Smooth muscle cell (in vitro differentiated cells): ENCODE measurements at regions not wholly inside any gene's neighbourhood (a gene's known extent, or its start where the extent isn't known, plus 50 kb on each side); places are given as distances from the start of the nearest gene placed in this dataset.

Source experiments
- DNase-seq: peaks from one replicate; lab custom pipeline; 2025; ENCODE audit not compliant: unreplicated experiment; lab: John Stamatoyannopoulos, UW
- H2AFZ ChIP-seq: fragments of 200-600 bp; sonication (generic); 2 replicates; pipeline ENCODE4 v1.6.0; 2016; ENCODE audit warnings: antibody characterized with exemption, low read depth, mild to moderate bottlenecking
- H3F3A ChIP-seq: fragments of 200-600 bp; sonication (generic); 2 replicates; pipeline ENCODE4 v1.6.0; 2017; ENCODE audit warnings: antibody characterized with exemption, low read depth
- H3K27ac ChIP-seq: fragments of 200-600 bp; sonication (generic); 2 replicates; pipeline ENCODE4 v1.5.1; 2016; ENCODE audit warnings: low read depth, mild to moderate bottlenecking
- H3K27me3 ChIP-seq: fragments of 200-600 bp; sonication (generic); 2 replicates; pipeline ENCODE4 v1.6.1; 2016; ENCODE audit warnings: low read depth, mild to moderate bottlenecking
- H3K36me3 ChIP-seq: fragments of 200-600 bp; sonication (generic); 2 replicates; pipeline ENCODE4 v1.5.1; 2016; ENCODE audit warnings: low read depth
- H3K4me1 ChIP-seq: fragments of 200-600 bp; sonication (generic); 2 replicates; pipeline ENCODE4 v1.5.1; 2016; ENCODE audit warnings: low read depth
- H3K4me2 ChIP-seq: fragments of 200-600 bp; sonication (generic); 2 replicates; pipeline ENCODE4 v1.6.0; 2016; ENCODE audit warnings: mild to moderate bottlenecking
- H3K4me3 ChIP-seq: fragments of 200-600 bp; sonication (generic); 2 replicates; pipeline ENCODE4 v1.5.1; 2016; ENCODE audit warnings: mild to moderate bottlenecking
- H3K79me2 ChIP-seq: fragments of 200-600 bp; sonication (generic); 2 replicates; pipeline ENCODE4 v1.6.0; 2016; ENCODE audit warnings: low read depth, mild to moderate bottlenecking
- H3K9ac ChIP-seq: fragments of 200-600 bp; sonication (generic); 2 replicates; pipeline ENCODE4 v1.6.0; 2016; ENCODE audit warnings: low read depth
- H3K9me3 ChIP-seq: fragments of 200-600 bp; sonication (generic); replicated peaks from 2 replicates; pipeline ENCODE4 v1.5.1; 2016; ENCODE audit warnings: low read depth
- H4K20me1 ChIP-seq: fragments of 200-600 bp; sonication (generic); 2 replicates; pipeline ENCODE4 v1.6.0; 2016; ENCODE audit warnings: low read depth
- CTCF ChIP-seq: fragments of 200-600 bp; sonication (generic); IDR thresholded peaks from 2 replicates; pipeline ENCODE4 v1.5.1; 2017; ENCODE audit warnings: borderline replicate concordance, mild to moderate bottlenecking, antibody characterized with exemption; ENCODE audit not compliant: insufficient read depth, poor library complexity, severe bottlenecking
- WGBS: methylation state at CpG from one replicate; pipeline ENCODE4 v1.1.7; 2016; ENCODE audit warnings: low lambda C conversion rate; 5-methylcytosine and 5-hydroxymethylcytosine counted together

- H3F3A ChIP-seq: no peaks in the 10 kb centered on the region
- H3K9ac ChIP-seq: no peak overlapping the region
- no peak overlapping the region for H2AFZ ChIP-seq
- no peaks in the 10 kb centered on the region for H3K27me3 ChIP-seq
- no peak overlapping the region for H3K27ac ChIP-seq
- no peaks in the 10 kb centered on the region for H3K36me3 ChIP-seq
- no peak for DNase-seq
- no peak overlapping the region for H3K4me3 ChIP-seq
- no peaks in the 10 kb centered on the region for H3K79me2 ChIP-seq
- H3K4me2 ChIP-seq: no peak overlapping the region
- no peak for TF ChIP-seq CTCF
- no peaks in the 10 kb centered on the region for H4K20me1 ChIP-seq
- no peaks in the 10 kb centered on the region for H3K9me3 ChIP-seq
- no peaks in the 10 kb centered on the region for H3K4me1 ChIP-seq
Measured at GRCh38 chr4:63105839-63106238, 1303.4 kb downstream of the TECRL start.

- 97% methylated on average over 1 of the region's 1 CpG for WGBS
- Histone ChIP-seq H3K27me3 (no peaks in the 10 kb centered on the region), H3K4me3 (no peak overlapping the region), H3K4me2 (no peak overlapping the region), H3K27ac (no peak overlapping the region), H4K20me1 (no peaks in the 10 kb centered on the region), H3K36me3 (no peaks in the 10 kb centered on the region), H2AFZ (no peak overlapping the region), H3K4me1 (no peaks in the 10 kb centered on the region), H3F3A (no peaks in the 10 kb centered on the region), H3K79me2 (no peaks in the 10 kb centered on the region), H3K9me3 (no peaks in the 10 kb centered on the region), H3K9ac (no peak overlapping the region)
- no peak for TF ChIP-seq CTCF
- DNase-seq: no peak
Measured at GRCh38 chr4:63090641-63091040, 1318.6 kb downstream of the TECRL start.

GRCh38 chr4:63085091-63085490, 1324.2 kb downstream of the TECRL start:
- Histone ChIP-seq H3K9ac (no peak overlapping the region), H4K20me1 (no peaks in the 10 kb centered on the region), H3K4me3 (no peak overlapping the region), H3K4me2 (no peak overlapping the region), H3K36me3 (no peaks in the 10 kb centered on the region), H3K4me1 (no peaks in the 10 kb centered on the region), H3K9me3 (no peaks in the 10 kb centered on the region), H3K27ac (no peak overlapping the region), H3F3A (no peaks in the 10 kb centered on the region), H2AFZ (no peak overlapping the region), H3K79me2 (no peaks in the 10 kb centered on the region), H3K27me3 (no peaks in the 10 kb centered on the region)
- DNase-seq: no peak
- no peak for TF ChIP-seq CTCF
- WGBS: 73% methylated on average over 1 of the region's 1 CpG

GRCh38 chr4:63080934-63081333, 1328.3 kb downstream of the TECRL start:
- Histone ChIP-seq H2AFZ (no peak overlapping the region), H3K9me3 (no peaks in the 10 kb centered on the region), H3K36me3 (no peaks in the 10 kb centered on the region), H3F3A (no peaks in the 10 kb centered on the region), H3K27ac (no peak overlapping the region), H3K27me3 (no peaks in the 10 kb centered on the region), H3K4me3 (no peak overlapping the region), H4K20me1 (no peaks in the 10 kb centered on the region), H3K9ac (no peak overlapping the region), H3K4me1 (no peaks in the 10 kb centered on the region), H3K79me2 (no peaks in the 10 kb centered on the region), H3K4me2 (no peak overlapping the region)
- WGBS: 67% methylated on average over 1 of the region's 1 CpG
- TF ChIP-seq CTCF: no peak
- DNase-seq: no peak
